ENCODE measurements at regions not wholly inside any gene's neighbourhood (a gene's known extent, or its start where the extent isn't known, plus 50 kb on each side); places are given as distances from the start of the nearest gene placed in this dataset.

DNA sequence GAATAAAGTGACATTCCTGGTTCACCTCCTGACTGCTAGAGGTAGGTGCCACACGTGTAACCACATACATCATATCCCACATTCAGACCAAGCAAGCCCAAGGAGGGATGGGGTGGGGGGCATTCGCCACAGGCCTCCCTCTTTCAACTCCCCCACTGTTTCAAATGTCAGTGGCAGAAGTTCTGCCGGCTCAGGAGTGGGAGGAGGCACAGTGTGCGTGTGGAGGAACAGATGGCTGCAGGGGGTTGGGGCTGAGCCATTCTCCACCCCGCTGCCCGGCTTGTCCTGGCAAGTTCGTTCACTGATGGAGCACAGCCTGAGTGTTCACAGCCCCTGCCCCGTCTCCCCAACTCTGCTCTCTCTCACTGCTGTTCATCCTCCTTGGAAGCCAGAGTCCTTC is 75.4 kb upstream of the TANC1 start:
- no peaks in the 10 kb centered on the region for H3K4me1 ChIP-seq (ENCODE audit: control insufficient read depth, extremely low read depth, insufficient read depth, low read length)
- no peak overlapping the region for H3K27ac ChIP-seq (ENCODE audit: insufficient read depth, low read length)
- H3K36me3 ChIP-seq (ENCODE audit: control insufficient read depth, insufficient read depth, low read length): no peaks in the 10 kb centered on the region
- no peak overlapping the region for H3K9ac ChIP-seq (ENCODE audit: insufficient read depth, low read length)
- H4K20me1 ChIP-seq (ENCODE audit: control insufficient read depth, extremely low read depth, insufficient read depth, low read length): no peaks in the 10 kb centered on the region
- no peak overlapping the region for H3K4me3 ChIP-seq (replicated peaks in 1 of 4; ENCODE audit: control extremely low read depth in 1 of 4, insufficient read depth in 1 of 4, low read depth in 3 of 4, low read length in 4 of 4)
- no peaks in the 10 kb centered on the region for H3K27me3 ChIP-seq (ENCODE audit: control insufficient read depth, insufficient read depth, low read length)
- H2AFZ ChIP-seq (ENCODE audit: low read length): peak overlapping the region; percentile 82
- DNase-seq (ENCODE audit: low read depth in 2 of 2): peak; percentile 44 to 71
- no peaks in the 10 kb centered on the region for H3K79me2 ChIP-seq (ENCODE audit: control insufficient read depth, insufficient read depth, low read length)
- TF ChIP-seq, protein P1, sequence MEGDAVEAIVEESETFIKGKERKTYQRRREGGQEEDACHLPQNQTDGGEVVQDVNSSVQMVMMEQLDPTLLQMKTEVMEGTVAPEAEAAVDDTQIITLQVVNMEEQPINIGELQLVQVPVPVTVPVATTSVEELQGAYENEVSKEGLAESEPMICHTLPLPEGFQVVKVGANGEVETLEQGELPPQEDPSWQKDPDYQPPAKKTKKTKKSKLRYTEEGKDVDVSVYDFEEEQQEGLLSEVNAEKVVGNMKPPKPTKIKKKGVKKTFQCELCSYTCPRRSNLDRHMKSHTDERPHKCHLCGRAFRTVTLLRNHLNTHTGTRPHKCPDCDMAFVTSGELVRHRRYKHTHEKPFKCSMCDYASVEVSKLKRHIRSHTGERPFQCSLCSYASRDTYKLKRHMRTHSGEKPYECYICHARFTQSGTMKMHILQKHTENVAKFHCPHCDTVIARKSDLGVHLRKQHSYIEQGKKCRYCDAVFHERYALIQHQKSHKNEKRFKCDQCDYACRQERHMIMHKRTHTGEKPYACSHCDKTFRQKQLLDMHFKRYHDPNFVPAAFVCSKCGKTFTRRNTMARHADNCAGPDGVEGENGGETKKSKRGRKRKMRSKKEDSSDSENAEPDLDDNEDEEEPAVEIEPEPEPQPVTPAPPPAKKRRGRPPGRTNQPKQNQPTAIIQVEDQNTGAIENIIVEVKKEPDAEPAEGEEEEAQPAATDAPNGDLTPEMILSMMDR (conservative IDR thresholded peaks at IDR 0.05 in 1 of 2, IDR thresholded peaks at IDR 0.05 in 1 of 2; ENCODE audit: low read depth in 1 of 2, low read length in 2 of 2): no peak
- TF ChIP-seq EZH2 (IDR thresholded peaks at IDR 0.05; ENCODE audit: low read length, missing control alignments): no peak
- no peaks in the 10 kb centered on the region for H3K9me3 ChIP-seq (ENCODE audit: control insufficient read depth, insufficient read depth, low read depth, low read length)
- peak overlapping the region; percentile 44 for H3K4me2 ChIP-seq (ENCODE audit: extremely low read depth, insufficient read depth, low read length)

DNA sequence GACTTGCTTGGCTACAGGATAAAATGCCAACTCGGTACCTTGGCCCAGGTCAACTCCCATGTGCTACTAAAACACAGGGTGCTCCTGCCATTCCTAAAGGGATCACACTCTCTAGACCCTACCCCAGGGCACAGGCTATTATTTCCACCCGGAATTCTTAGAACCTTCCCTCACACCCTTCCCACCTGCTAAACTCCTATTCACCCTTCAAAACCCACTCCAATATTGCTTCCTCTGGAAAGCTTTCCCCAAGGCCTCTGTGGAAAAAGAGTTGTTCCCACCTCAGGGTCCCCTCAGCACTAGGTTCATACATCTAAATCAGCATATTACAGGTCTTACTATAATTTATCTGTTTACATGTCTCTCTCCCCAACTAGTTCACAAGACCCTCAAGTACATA is 75.0 kb upstream of the TANC1 start:
- Histone ChIP-seq H3K79me2 (ENCODE audit: control insufficient read depth, insufficient read depth, low read length) (no peaks in the 10 kb centered on the region), H3K4me1 (ENCODE audit: control insufficient read depth, extremely low read depth, insufficient read depth, low read length) (no peaks in the 10 kb centered on the region), H4K20me1 (ENCODE audit: control insufficient read depth, extremely low read depth, insufficient read depth, low read length) (no peaks in the 10 kb centered on the region), H3K36me3 (ENCODE audit: control insufficient read depth, insufficient read depth, low read length) (no peaks in the 10 kb centered on the region), H3K9ac (ENCODE audit: insufficient read depth, low read length) (no peak overlapping the region), H3K9me3 (ENCODE audit: control insufficient read depth, insufficient read depth, low read depth, low read length) (no peaks in the 10 kb centered on the region), H2AFZ (ENCODE audit: low read length) (peak overlapping the region; percentile 82), H3K27me3 (ENCODE audit: control insufficient read depth, insufficient read depth, low read length) (no peaks in the 10 kb centered on the region), H3K4me2 (ENCODE audit: extremely low read depth, insufficient read depth, low read length) (peak overlapping the region; percentile 44), H3K27ac (ENCODE audit: insufficient read depth, low read length) (no peak overlapping the region), H3K4me3 (replicated peaks in 1 of 4; ENCODE audit: control extremely low read depth in 1 of 4, insufficient read depth in 1 of 4, low read depth in 3 of 4, low read length in 4 of 4) (no peak overlapping the region)
- TF ChIP-seq, protein P1 (conservative IDR thresholded peaks at IDR 0.05 in 1 of 2, IDR thresholded peaks at IDR 0.05 in 1 of 2; ENCODE audit: low read depth in 1 of 2, low read length in 2 of 2): no peak
- no peak for TF ChIP-seq EZH2 (IDR thresholded peaks at IDR 0.05; ENCODE audit: low read length, missing control alignments)
- no peak for DNase-seq (ENCODE audit: low read depth in 2 of 2)

DNA sequence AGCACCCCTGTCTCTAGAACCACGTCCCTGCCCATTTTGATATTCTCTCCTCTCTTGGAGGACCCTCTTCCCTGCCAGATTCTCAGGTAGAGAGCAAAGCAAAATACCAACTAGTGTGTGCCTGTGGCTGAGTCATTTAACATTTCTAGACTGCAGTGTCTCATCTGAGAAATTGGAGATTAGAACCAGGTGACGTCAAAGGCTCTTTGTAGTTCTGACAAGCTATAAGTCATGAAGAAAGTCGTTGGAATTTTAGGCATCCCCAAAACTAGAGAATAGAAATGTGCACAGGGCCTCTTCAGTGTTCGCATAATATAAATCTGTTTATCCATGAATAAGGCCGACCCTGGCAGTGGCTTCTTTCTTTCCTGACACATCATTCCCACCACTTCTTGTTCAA is 74.4 kb upstream of the TANC1 start:
- H4K20me1 ChIP-seq (ENCODE audit: control insufficient read depth, extremely low read depth, insufficient read depth, low read length): no peaks in the 10 kb centered on the region
- no peak overlapping the region for H3K4me3 ChIP-seq (replicated peaks in 1 of 4; ENCODE audit: control extremely low read depth in 1 of 4, insufficient read depth in 1 of 4, low read depth in 3 of 4, low read length in 4 of 4)
- H3K9ac ChIP-seq (ENCODE audit: insufficient read depth, low read length): no peak overlapping the region
- H3K4me1 ChIP-seq (ENCODE audit: control insufficient read depth, extremely low read depth, insufficient read depth, low read length): no peaks in the 10 kb centered on the region
- H2AFZ ChIP-seq (ENCODE audit: low read length): no peak overlapping the region
- peak in 1 of 2 donors; percentile 97 for DNase-seq (ENCODE audit: low read depth in 2 of 2)
- H3K4me2 ChIP-seq (ENCODE audit: extremely low read depth, insufficient read depth, low read length): no peak overlapping the region
- H3K27ac ChIP-seq (ENCODE audit: insufficient read depth, low read length): no peak overlapping the region
- no peaks in the 10 kb centered on the region for H3K27me3 ChIP-seq (ENCODE audit: control insufficient read depth, insufficient read depth, low read length)
- H3K79me2 ChIP-seq (ENCODE audit: control insufficient read depth, insufficient read depth, low read length): no peaks in the 10 kb centered on the region
- no peaks in the 10 kb centered on the region for H3K36me3 ChIP-seq (ENCODE audit: control insufficient read depth, insufficient read depth, low read length)
- no peak for TF ChIP-seq EZH2 (IDR thresholded peaks at IDR 0.05; ENCODE audit: low read length, missing control alignments)
- TF ChIP-seq, protein P1 (conservative IDR thresholded peaks at IDR 0.05 in 1 of 2, IDR thresholded peaks at IDR 0.05 in 1 of 2; ENCODE audit: low read depth in 1 of 2, low read length in 2 of 2): no peak
- H3K9me3 ChIP-seq (ENCODE audit: control insufficient read depth, insufficient read depth, low read depth, low read length): no peaks in the 10 kb centered on the region
